GM13977 (cell line): ENCODE measurements at regions not wholly inside any gene's neighbourhood (a gene's known extent, or its start where the extent isn't known, plus 50 kb on each side); places are given as distances from the start of the nearest gene placed in this dataset.

Source experiments
- DNase-seq: peaks from one replicate; pipeline ENCODE4 v3.0.0; 2012; ENCODE audit warnings: low spot score
- CTCF ChIP-seq: IDR thresholded peaks from 2 replicates; pipeline ENCODE4 v1.5.1; 2012; ENCODE audit warnings: mild to moderate bottlenecking, control low read depth; ENCODE audit not compliant: insufficient read depth; ENCODE audit errors: extremely low read depth, missing control alignments
- in situ Hi-C: fragments of 300-500 bp; cut with MboI; formaldehyde crosslinking; loops from one replicate; pipeline ENCODE4 v1.12.0; 2022; ENCODE audit warnings: low sequenced_read_pairs, low pct_unique_long_range_greater_than_20kb, mixed read lengths, inconsistent platforms; ENCODE audit not compliant: unreplicated experiment

- TF ChIP-seq CTCF: no peak
- DNase-seq: no peak
- in situ Hi-C loops: no loop called here
These were observed 98.0 kb upstream of the MAGEB16 start for GRCh38 chrX:35700121-35700520.

GRCh38 chrX:35711281-35711680, 86.9 kb upstream of the MAGEB16 start:
- no peak for DNase-seq
- no peak for TF ChIP-seq CTCF
- in situ Hi-C loops: no loop called here

GRCh38 chrX:35722128-35722527, 76.0 kb upstream of the MAGEB16 start:
- no peak for TF ChIP-seq CTCF
- DNase-seq: no peak
- in situ Hi-C loops: no loop called here

- no peak for DNase-seq
- in situ Hi-C loops: no loop called here
- TF ChIP-seq CTCF: no peak
These were observed 72.0 kb upstream of the MAGEB16 start for GRCh38 chrX:35726176-35726575.

- DNase-seq: no peak
- in situ Hi-C loops: no loop called here
- no peak for TF ChIP-seq CTCF
These were observed 69.7 kb upstream of the MAGEB16 start for GRCh38 chrX:35728481-35728880.

GRCh38 chrX:35733879-35734278, 64.3 kb upstream of the MAGEB16 start:
- DNase-seq: no peak
- no peak for TF ChIP-seq CTCF
- in situ Hi-C loops: no loop called here

GRCh38 chrX:35741142-35741541, 57.0 kb upstream of the MAGEB16 start:
- no peak for TF ChIP-seq CTCF
- in situ Hi-C loops: no loop called here
- no peak for DNase-seq
